Body of pancreas (tissue), 4 donors: ENCODE measurements at regions not wholly inside any gene's neighbourhood (a gene's known extent, or its start where the extent isn't known, plus 50 kb on each side); places are given as distances from the start of the nearest gene placed in this dataset.

Experiments used
- ATAC-seq: fragments of 150-250 bp; one replicate; pipeline ENCODE4 v1.9.1; 2016
- DNase-seq, 4 donors: peaks; one replicate each; pipeline ENCODE4 v3.0.0-alpha.2; 2019
- H3K27ac ChIP-seq, 4 donors: fragments of 200-600 bp; sonication (generic); 1 replicate in 3 of 4; 2 replicates in 1 of 4; pipeline versions ENCODE4 v1.5.1 to v1.6.1; 2016 to 2019; ENCODE audit warnings: mild to moderate bottlenecking in 1 of 4, mixed read lengths in 1 of 4, moderate library complexity in 1 of 4
- H3K27me3 ChIP-seq, 2 donors: fragments of 200-600 bp; sonication (generic); one replicate each; pipeline ENCODE4 v1.6.0; 2016; ENCODE audit warnings: mild to moderate bottlenecking in 1 of 2
- H3K36me3 ChIP-seq, 2 donors: fragments of 200-600 bp; sonication (generic); replicated peaks in 1 of 2; 2 replicates each; pipeline ENCODE4 v1.5.1; 2016; ENCODE audit warnings: low read depth in 2 of 2; ENCODE audit not compliant: insufficient read depth in 1 of 2
- H3K4me1 ChIP-seq: fragments of 200-600 bp; sonication (generic); one replicate; pipeline ENCODE4 v1.6.0; 2016
- H3K4me3 ChIP-seq, 2 donors: fragments of 200-600 bp; sonication (generic); 1 replicate in 1 of 2; 2 replicates in 1 of 2; pipeline ENCODE4 v1.5.1; 2016 to 2019
- H3K9me3 ChIP-seq, 3 donors: fragments of 200-600 bp; sonication (generic); 1 replicate in 2 of 3; 2 replicates in 1 of 3; pipeline ENCODE4 v1.5.1; 2016
- CTCF ChIP-seq, 7 experiments: fragments of 450-650 bp in 4 of 7; fragments of 200-600 bp in 3 of 7; sonication (generic) in 3 of 7; IDR thresholded peaks; one replicate each; pipeline ENCODE4 v1.5.1; 2016 to 2019; ENCODE audit warnings: antibody characterized with exemption in 7 of 7
- POLR2A ChIP-seq, 3 donors: fragments of 450-650 bp; IDR thresholded peaks; one replicate each; pipeline ENCODE4 v1.6.1; 2016; ENCODE audit warnings: antibody characterized with exemption in 3 of 3, mild to moderate bottlenecking in 2 of 3
- WGBS, 2 donors: methylation state at CpG; one replicate each; pipeline ENCODE4 v1.1.5; 2017; 5-methylcytosine and 5-hydroxymethylcytosine counted together
- intact Hi-C: fragments of 100-400 bp; cut with DNase I; formaldehyde crosslinking; loops from one replicate; pipeline ENCODE4 v1.15.1; 2023

- Histone ChIP-seq H3K4me1 (no peaks in the 10 kb centered on the region), H3K27ac (no peak overlapping the region), H3K27me3 (no peaks in the 10 kb centered on the region), H3K4me3 (no peak overlapping the region), H3K9me3 (no peaks in the 10 kb centered on the region), H3K36me3 (no peaks in the 10 kb centered on the region)
- intact Hi-C loops, result no loop called here
- WGBS, 2 donors, result 76 to 82% methylated on average over 20 of the region's 20 CpGs
- TF ChIP-seq POLR2A (IDR thresholded peaks at IDR 0.05) (no peak), CTCF (IDR thresholded peaks at IDR 0.05) (no peak)
- DNase-seq, result no peak
- ATAC-seq, result no peak
Measured at GRCh38 chr22:27195094-27195493, 537.7 kb downstream of the MIAT start.

GRCh38 chr22:27195494-27195893 is 538.1 kb downstream of the MIAT start:
- H3K4me1 ChIP-seq, result no peaks in the 10 kb centered on the region
- no peaks in the 10 kb centered on the region for H3K27me3 ChIP-seq
- DNase-seq, result no peak
- no peaks in the 10 kb centered on the region for H3K9me3 ChIP-seq
- intact Hi-C loops, result no loop called here
- H3K36me3 ChIP-seq, result no peaks in the 10 kb centered on the region
- no peak for ATAC-seq
- TF ChIP-seq CTCF (IDR thresholded peaks at IDR 0.05) (no peak), POLR2A (IDR thresholded peaks at IDR 0.05) (no peak)
- H3K27ac ChIP-seq, result no peak overlapping the region
- H3K4me3 ChIP-seq, result no peak overlapping the region
- WGBS, 2 donors, result 79 to 84% methylated on average over 3 to 5 of the region's 5 CpGs

GRCh38 chr22:27196606-27197005 is 539.2 kb downstream of the MIAT start:
- H3K4me3 ChIP-seq, result no peak overlapping the region
- DNase-seq (no peak), ATAC-seq (no peak)
- no peaks in the 10 kb centered on the region for H3K36me3 ChIP-seq
- 52 to 65% methylated on average over 4 of the region's 4 CpGs for WGBS, 2 donors
- H3K27ac ChIP-seq, result no peak overlapping the region
- no peaks in the 10 kb centered on the region for H3K4me1 ChIP-seq
- TF ChIP-seq POLR2A (IDR thresholded peaks at IDR 0.05) (no peak), CTCF (IDR thresholded peaks at IDR 0.05) (no peak)
- no peaks in the 10 kb centered on the region for H3K9me3 ChIP-seq
- H3K27me3 ChIP-seq, result no peaks in the 10 kb centered on the region
- intact Hi-C loops, result no loop called here

GRCh38 chr22:27197052-27197451 is 539.7 kb downstream of the MIAT start:
- no peaks in the 10 kb centered on the region for H3K9me3 ChIP-seq
- ATAC-seq, result no peak
- whole genome bisulfite sequencing, 2 donors, result 90 to 97% methylated on average over 4 of the region's 4 CpGs
- H3K27me3 ChIP-seq, result no peaks in the 10 kb centered on the region
- TF ChIP-seq CTCF (IDR thresholded peaks at IDR 0.05) (no peak), POLR2A (IDR thresholded peaks at IDR 0.05) (no peak)
- intact Hi-C loops, result no loop called here
- H3K4me3 ChIP-seq, result no peak overlapping the region
- H3K27ac ChIP-seq, result no peak overlapping the region
- H3K4me1 ChIP-seq, result no peaks in the 10 kb centered on the region
- no peak for DNase-seq
- H3K36me3 ChIP-seq, result no peaks in the 10 kb centered on the region

DNA sequence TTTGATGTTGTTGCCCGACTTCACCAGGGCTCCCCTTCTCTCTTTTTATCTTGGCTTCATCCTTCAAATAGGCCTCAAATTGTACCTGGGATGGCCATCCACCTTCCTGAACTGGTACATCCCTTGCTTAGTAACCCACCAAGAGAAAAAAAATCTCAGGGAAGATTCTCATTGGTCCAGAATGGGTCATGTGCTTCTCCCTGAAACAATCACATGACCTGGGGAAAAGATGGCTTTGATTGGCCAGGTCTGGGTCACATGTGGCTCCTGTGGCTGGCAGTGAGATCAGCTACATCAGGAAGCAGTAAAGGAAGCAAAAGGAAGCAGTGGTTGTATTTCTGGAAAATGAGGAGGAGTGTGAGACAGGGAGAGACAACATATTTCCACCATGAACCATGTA is 540.2 kb downstream of the MIAT start:
- ATAC-seq (no peak), DNase-seq (no peak)
- Histone ChIP-seq H3K4me3 (no peak overlapping the region), H3K27me3 (no peaks in the 10 kb centered on the region), H3K27ac (no peak overlapping the region), H3K4me1 (no peaks in the 10 kb centered on the region), H3K36me3 (no peaks in the 10 kb centered on the region), H3K9me3 (no peaks in the 10 kb centered on the region)
- no peak for TF ChIP-seq POLR2A (IDR thresholded peaks at IDR 0.05)
- no peak for TF ChIP-seq CTCF (IDR thresholded peaks at IDR 0.05)
- WGBS, 2 donors, result 67 to 86% methylated on average over 1 of the region's 1 CpG
- intact Hi-C loops, result no loop called here
